ENCODE measurements at regions not wholly inside any gene's neighbourhood (a gene's known extent, or its start where the extent isn't known, plus 50 kb on each side); places are given as distances from the start of the nearest gene placed in this dataset.
"Not testable (repeated sequence)": the region's sequence is repeated elsewhere in the genome, so short reads cannot be mapped to it uniquely, and the experiment has no call there.

GRCh38 chr17:30600060-30600829 is 123.0 kb downstream of the GOSR1 start:
- DNase-seq (ENCODE audit: low read depth, low spot score) = peak; percentile 75
- Mint-ChIP-seq H3K9me3 (no peaks in the 10 kb centered on the region), H3K27ac (ENCODE audit: unreplicated experiment) (peak overlapping the region; percentile 86), H3K36me3 (ENCODE audit: low read depth) (no peaks in the 10 kb centered on the region), H3K27me3 (ENCODE audit: low read depth) (no peaks in the 10 kb centered on the region), H3K4me3 (peak overlapping the region; percentile 92), H3K4me1 (peaks cover 23% of the 10 kb centered on the region)
- peak; percentile 61 for TF ChIP-seq CTCF (conservative IDR thresholded peaks at IDR 0.05)

GRCh38 chr17:30599428-30600059 is 122.3 kb downstream of the GOSR1 start:
- peaks cover 17% of the 10 kb centered on the region for H3K4me1 Mint-ChIP-seq
- no peak for TF ChIP-seq CTCF (conservative IDR thresholded peaks at IDR 0.05)

GRCh38 chr17:30597776-30598288 is 120.6 kb downstream of the GOSR1 start:
- no peak for DNase-seq (ENCODE audit: low read depth, low spot score)
- H3K36me3 Mint-ChIP-seq (ENCODE audit: low read depth) = no peaks in the 10 kb centered on the region
- no peak for TF ChIP-seq CTCF (conservative IDR thresholded peaks at IDR 0.05)
- no peaks in the 10 kb centered on the region for H3K9me3 Mint-ChIP-seq
- peaks cover 12% of the 10 kb centered on the region for H3K4me1 Mint-ChIP-seq
- no peaks in the 10 kb centered on the region for H3K27me3 Mint-ChIP-seq (ENCODE audit: low read depth)
- H3K4me3 Mint-ChIP-seq = no peak overlapping the region
- H3K27ac Mint-ChIP-seq (ENCODE audit: unreplicated experiment) = no peak overlapping the region

More at GRCh38 chr17:30599428-30600059, 122.3 kb downstream of the GOSR1 start:
- H3K4me3 Mint-ChIP-seq = peak overlapping the region; percentile 92
- no peaks in the 10 kb centered on the region for H3K27me3 Mint-ChIP-seq (ENCODE audit: low read depth)
- H3K9me3 Mint-ChIP-seq = no peaks in the 10 kb centered on the region
- H3K27ac Mint-ChIP-seq (ENCODE audit: unreplicated experiment) = peak overlapping the region; percentile 13
- no peaks in the 10 kb centered on the region for H3K36me3 Mint-ChIP-seq (ENCODE audit: low read depth)
- DNase-seq (ENCODE audit: low read depth, low spot score) = no peak

GRCh38 chr17:30596948-30597775 is 120.0 kb downstream of the GOSR1 start:
- not testable (repeated sequence) for H3K9me3 Mint-ChIP-seq; H3K36me3 Mint-ChIP-seq (ENCODE audit: low read depth); DNase-seq (ENCODE audit: low read depth, low spot score); H3K4me3 Mint-ChIP-seq; H3K27ac Mint-ChIP-seq (ENCODE audit: unreplicated experiment); H3K27me3 Mint-ChIP-seq (ENCODE audit: low read depth); H3K4me1 Mint-ChIP-seq

GRCh38 chr17:30594953-30595371 is 117.8 kb downstream of the GOSR1 start:
- H3K27me3 Mint-ChIP-seq (ENCODE audit: low read depth); H3K36me3 Mint-ChIP-seq (ENCODE audit: low read depth); H3K9me3 Mint-ChIP-seq; H3K27ac Mint-ChIP-seq (ENCODE audit: unreplicated experiment); DNase-seq (ENCODE audit: low read depth, low spot score); H3K4me1 Mint-ChIP-seq: not testable (repeated sequence)
- H3K4me3 Mint-ChIP-seq = peak overlapping the region; percentile 64

GRCh38 chr17:30594223-30594952 is 117.2 kb downstream of the GOSR1 start:
- no peak for TF ChIP-seq CTCF (conservative IDR thresholded peaks at IDR 0.05)

More at GRCh38 chr17:30594223-30594952, 117.2 kb downstream of the GOSR1 start:
- no peaks in the 10 kb centered on the region for H3K4me1 Mint-ChIP-seq
- H3K27me3 Mint-ChIP-seq (ENCODE audit: low read depth) = no peaks in the 10 kb centered on the region
- no peak for DNase-seq (ENCODE audit: low read depth, low spot score)
- H3K36me3 Mint-ChIP-seq (ENCODE audit: low read depth) = no peaks in the 10 kb centered on the region
- no peaks in the 10 kb centered on the region for H3K9me3 Mint-ChIP-seq
- H3K27ac Mint-ChIP-seq (ENCODE audit: unreplicated experiment) = no peak overlapping the region
- H3K4me3 Mint-ChIP-seq = peak overlapping the region; percentile 17

Measured in neural crest cell (in vitro differentiated cells).